ENCODE measurements at regions not wholly inside any gene's neighbourhood (a gene's known extent, or its start where the extent isn't known, plus 50 kb on each side); places are given as distances from the start of the nearest gene placed in this dataset.

DNA sequence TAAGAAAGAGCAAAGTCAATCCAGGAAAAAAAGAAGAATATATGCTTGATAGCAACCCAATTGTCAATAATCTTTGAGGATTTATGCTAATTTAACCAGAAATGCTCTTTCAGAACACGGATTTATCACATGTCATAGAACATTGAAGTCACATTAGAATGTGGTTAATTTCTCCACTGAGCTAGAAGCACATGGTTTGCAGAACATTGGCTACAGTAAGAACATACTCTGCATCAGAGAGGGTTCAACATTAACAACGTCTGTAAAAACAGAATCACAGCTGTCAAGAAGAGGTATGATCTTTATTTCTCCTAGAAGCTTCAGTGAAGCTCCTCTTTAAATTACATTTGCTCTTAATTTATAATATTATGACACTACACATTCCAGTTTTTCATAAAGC lies 619.7 kb upstream of the AGTR1 start:
- TF ChIP-seq MAFK (IDR thresholded peaks at IDR 0.05; ENCODE audit: low read depth, low read length) (no peak), CEBPB (IDR thresholded peaks at IDR 0.05; ENCODE audit: low read depth, low read length) (no peak), CTCF (conservative IDR thresholded peaks at IDR 0.05; ENCODE audit: low read depth, low read length) (no peak), RFX5 (IDR thresholded peaks at IDR 0.05; ENCODE audit: low read depth, low read length) (no peak), POLR2A (IDR thresholded peaks at IDR 0.05; ENCODE audit: low read depth, low read length) (no peak), USF2 (IDR thresholded peaks at IDR 0.05; ENCODE audit: low read depth, low read length) (no peak), RCOR1 (IDR thresholded peaks at IDR 0.05; ENCODE audit: insufficient replicate concordance, low read length) (no peak), FOS (IDR thresholded peaks at IDR 0.05; ENCODE audit: low read depth, low read length) (no peak), RAD21 (IDR thresholded peaks at IDR 0.05; ENCODE audit: low read length) (no peak), BHLHE40 (IDR thresholded peaks at IDR 0.05; ENCODE audit: low read depth, low read length) (no peak), SMC3 (IDR thresholded peaks at IDR 0.05; ENCODE audit: low read depth, low read length) (no peak), CHD1 (IDR thresholded peaks at IDR 0.05; ENCODE audit: low read depth, low read length) (no peak)

Measured in IMR-90 (cell line).